Right renal pelvis (tissue), 4 donors: ENCODE measurements at regions not wholly inside any gene's neighbourhood (a gene's known extent, or its start where the extent isn't known, plus 50 kb on each side); places are given as distances from the start of the nearest gene placed in this dataset.

ENCODE experiments used
- DNase-seq, 4 donors: peaks; one replicate each; pipeline ENCODE4 v3.0.0-alpha.2; 2013; ENCODE audit warnings: low read depth in 4 of 4, low spot score in 3 of 4, missing footprints in 1 of 4

GRCh38 chrX:120819126-120819525 lies 56.5 kb downstream of the CT47B1 start:
- DNase-seq, result no peak

- no peak for DNase-seq
Measured at GRCh38 chrX:120813982-120814381, 61.7 kb downstream of the CT47B1 start.

GRCh38 chrX:120801426-120801825 lies 74.2 kb downstream of the CT47B1 start:
- DNase-seq, result no peak

DNA sequence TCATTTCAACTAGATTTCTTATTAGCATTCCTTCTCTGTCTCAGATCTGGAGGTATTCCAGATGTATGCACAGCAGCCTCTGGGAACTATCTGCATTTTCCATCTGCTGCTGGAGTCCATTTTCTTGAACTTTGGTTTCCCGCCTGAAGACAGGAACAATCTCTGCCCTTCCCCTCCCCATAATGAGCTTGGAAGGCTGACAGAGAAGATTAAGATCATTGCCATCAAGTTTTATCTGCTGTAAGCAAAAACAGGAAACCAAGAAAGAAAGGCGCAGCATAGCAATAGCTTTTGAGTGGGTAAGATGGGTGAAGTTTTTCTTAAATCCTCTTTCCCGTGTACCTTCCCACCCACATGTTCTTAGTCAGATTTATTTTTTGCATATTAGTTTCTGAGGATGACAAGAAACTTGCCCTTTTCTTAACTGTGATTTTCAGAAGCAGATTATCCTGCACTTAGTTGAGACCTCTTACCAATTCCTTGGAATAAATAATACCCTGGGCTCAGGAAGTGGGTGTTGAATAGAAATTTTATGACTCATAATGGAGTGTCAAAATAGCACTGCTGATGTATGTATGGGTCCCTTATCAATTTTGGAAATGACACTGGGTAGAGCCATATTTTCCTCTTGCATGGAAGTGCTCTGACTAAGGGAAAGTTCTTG lies 78.3 kb downstream of the CT47B1 start:
- DNase-seq, result no peak

GRCh38 chrX:120795301-120795700 lies 80.4 kb downstream of the CT47B1 start:
- no peak for DNase-seq

- no peak for DNase-seq
Measured at GRCh38 chrX:120794525-120794975, 81.1 kb downstream of the CT47B1 start.

DNA sequence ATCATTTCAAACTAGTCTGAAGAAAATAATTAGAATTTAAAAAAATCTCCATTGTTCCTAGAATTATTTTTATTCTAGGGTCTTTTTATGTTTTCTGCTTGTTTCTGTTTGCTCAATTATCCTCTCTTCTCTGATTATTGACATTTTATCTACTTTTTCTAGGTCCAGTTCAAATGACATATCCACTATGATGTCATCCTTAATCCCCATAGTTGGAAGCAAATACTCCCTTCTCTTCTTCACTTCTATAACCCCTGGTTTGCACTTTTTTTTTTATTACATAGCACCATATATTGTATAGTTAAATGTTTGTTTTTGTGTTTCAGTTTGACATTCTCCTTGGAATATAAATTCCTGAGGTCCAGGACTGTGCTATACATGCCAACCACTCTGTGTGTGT lies 82.6 kb downstream of the CT47B1 start:
- no peak for DNase-seq

DNA sequence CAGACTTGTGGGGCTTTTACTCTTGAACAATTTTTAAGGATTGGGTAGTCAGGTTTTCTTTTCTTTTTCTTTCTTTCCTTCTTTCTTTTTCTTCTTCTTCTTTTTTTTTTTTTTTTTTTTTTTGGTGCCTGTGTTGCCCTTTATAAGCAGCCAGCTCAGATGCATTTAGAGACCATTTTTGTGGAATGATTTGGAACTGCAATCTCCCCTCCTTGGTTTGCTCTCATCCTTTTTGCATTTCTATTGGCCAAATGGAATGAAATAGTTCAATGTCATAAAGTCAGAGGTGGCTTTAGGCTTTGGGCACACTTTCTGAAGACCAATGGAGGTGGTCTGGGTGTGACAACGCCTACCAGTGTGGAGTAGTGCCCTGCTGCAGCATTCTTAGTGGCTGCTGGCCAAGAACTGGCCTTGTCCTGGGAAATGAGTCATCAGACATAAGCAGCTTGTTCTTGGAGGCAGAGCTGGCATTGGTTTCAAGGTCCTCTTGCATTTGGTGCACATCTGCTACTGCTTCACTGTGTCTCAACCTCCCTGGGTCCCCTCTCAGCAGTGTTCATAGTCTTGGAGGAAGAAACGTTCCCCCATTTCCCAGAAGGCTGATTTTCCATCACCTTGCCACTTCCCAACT lies 84.5 kb downstream of the CT47B1 start:
- no peak for DNase-seq

- no peak for DNase-seq
Measured at GRCh38 chrX:120790552-120790951, 85.1 kb downstream of the CT47B1 start.

GRCh38 chrX:120790118-120790517 lies 85.5 kb downstream of the CT47B1 start:
- DNase-seq, result peak; percentile 25 to 57 (median 30)

DNA sequence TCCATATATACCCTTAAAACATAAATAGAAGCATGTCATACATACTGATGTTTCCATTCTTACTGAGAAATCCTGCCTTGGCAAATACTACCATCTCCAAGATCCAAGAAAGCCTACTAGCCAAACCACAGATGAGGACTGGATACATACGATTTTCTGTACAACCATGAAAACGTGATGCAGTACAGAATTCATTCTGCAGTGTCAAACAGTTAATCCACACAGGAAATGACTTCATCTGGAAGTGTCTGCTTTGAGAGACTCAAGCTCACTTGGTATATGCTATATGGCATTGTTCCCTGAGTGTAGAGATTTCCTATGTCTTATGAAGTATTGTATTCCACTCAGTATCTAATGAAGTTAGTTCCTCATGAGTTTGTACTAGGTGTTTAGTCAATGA lies 94.3 kb downstream of the CT47B1 start:
- no peak for DNase-seq

DNA sequence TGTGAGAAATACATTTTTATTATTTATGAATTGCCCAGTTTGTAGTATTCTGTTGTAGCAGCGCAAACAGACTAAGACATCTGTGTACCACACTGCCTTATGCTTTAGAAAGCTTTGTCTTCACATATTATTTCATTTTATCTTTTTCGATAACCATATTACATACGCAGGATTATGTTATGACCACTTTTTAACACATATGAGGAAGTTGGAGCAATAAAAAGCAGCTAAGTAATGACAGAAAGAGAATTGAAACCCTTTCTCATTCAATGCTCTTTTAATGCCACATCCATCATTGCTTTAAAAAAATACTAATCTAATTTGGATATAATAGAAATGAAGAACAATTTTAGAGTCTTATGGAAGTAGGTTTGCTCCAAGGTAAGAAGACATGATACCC lies 99.7 kb downstream of the CT47B1 start:
- DNase-seq, result no peak

DNA sequence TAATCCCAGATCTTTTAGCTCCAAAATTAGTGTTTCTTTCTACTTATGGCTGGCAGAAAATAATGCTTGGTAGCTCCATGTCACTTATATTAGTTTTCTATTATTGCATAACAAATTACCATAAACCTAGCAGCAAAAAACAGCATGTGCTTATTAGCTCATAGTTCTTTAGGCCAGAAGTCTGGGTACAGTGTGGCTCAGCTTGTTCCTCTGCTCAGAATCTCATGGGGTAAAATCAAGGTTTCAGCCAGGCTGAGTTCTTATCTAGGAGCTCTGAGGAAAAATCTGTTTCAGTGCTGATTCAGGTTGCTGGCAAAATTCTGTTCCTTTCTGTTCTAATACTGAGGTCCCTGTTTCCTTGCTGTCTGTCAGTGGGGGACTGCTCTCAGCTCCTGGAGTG lies 101.1 kb downstream of the CT47B1 start:
- DNase-seq, result no peak

DNA sequence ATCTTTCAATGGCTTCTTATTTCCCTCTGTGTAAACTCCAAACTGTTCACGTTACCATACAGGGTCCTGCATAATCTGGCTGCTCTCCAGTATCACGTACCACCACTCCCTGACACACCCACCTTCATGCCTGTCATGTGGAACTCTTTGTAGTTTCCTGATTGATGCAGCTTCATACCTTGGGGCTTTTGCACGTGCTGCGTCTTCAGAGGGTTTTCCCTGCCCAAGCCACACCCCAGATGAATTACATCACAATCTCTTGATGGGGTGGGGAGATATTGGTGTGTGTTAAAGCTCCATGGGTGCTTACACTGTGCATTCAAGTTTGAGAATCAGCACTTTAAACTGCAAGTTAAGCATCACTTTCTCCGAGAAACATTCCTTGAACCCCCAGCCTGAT lies 101.9 kb downstream of the CT47B1 start:
- DNase-seq, result no peak

- no peak for DNase-seq
Measured at GRCh38 chrX:120769576-120770341, 105.9 kb downstream of the CT47B1 start.

GRCh38 chrX:120768681-120769080 lies 107.0 kb downstream of the CT47B1 start:
- DNase-seq, result no peak

DNA sequence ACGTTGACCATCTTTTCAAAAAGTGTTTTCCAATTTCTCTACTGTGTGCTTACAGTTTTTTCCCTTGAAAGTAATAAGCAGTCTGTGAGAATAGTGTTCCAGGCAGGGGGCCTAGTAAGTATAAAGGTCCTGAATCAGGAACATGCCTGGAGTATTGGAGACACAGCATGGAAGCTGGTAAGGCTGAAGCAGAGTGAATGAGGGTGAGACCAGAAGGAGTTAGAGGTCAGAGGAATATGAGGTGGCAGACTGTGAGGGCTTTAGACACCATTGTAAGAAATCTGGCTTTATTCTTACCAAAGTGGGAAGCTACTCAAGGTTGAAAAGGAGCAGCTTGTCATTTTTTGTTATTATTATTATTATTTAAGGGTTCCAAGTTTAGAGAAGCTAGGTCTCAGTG lies 107.4 kb downstream of the CT47B1 start:
- DNase-seq, result no peak

DNA sequence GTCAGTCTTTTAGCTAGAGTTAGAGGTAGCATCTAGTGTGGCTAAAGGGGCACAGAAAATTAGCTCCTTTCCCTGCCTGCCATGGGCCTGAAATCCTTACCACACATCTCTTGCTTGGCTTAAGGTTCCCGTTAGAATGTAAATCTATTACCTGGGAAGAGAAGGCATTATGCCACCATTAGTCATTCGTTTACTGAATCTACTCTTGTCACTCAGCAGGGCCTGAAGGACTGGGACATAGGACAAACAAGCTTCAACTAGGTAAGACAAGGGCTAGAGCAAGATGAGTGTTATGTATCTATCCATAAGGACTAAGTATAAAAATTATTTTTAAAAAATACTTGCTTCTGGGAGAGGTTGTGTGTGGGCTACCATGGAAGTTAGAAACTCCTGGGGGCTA lies 112.4 kb downstream of the CT47B1 start:
- no peak for DNase-seq

GRCh38 chrX:120761810-120762209 lies 113.9 kb downstream of the CT47B1 start:
- no peak for DNase-seq

- no peak for DNase-seq
Measured at GRCh38 chrX:120759685-120760084, 116.0 kb downstream of the CT47B1 start.

DNA sequence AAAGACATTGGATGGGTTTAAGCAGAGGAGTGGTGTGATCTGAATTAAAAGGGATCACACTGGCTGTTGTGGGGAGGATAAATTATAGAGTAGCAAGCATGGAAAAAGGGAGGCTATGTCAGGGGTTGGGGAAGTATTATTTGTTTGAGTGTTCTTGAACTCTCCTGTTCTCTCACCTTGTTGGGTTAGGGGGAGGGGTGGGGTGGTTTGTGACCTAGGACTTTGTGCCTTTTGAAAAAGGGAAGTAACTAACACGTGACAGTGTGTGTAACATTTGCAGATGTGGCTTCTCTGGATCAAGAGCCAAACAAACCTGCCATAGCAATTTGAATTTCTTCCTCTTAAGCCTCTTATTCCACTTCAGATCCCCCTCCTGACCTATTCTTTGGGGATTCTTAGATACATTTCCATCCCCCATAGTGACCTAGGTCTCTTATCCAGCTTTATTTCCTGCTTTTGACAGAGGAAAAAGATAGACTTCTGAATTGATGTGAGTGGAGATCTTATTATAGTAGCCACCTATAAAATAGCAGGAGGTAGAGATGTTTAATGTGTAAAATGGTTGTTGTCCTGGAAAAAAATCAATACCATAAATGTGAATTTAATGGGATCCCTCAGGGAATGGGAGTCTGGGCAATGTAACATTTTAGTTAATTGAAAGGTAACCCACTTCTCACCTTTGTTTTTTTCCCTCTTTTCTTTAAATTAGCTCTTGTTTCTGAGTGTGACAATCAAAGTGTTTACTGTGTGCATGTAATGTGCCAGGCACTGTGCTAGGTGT lies 120.4 kb downstream of the CT47B1 start:
- no peak for DNase-seq
